IMR-90 (cell line): ENCODE measurements at regions not wholly inside any gene's neighbourhood (a gene's known extent, or its start where the extent isn't known, plus 50 kb on each side); places are given as distances from the start of the nearest gene placed in this dataset.

ENCODE experiments used
- ATAC-seq: fragments of 200-7000 bp; cut with Tn5 transposase; 2 replicates; pipeline ENCODE4 v1.9.1; 2020; ENCODE audit warnings: low read depth, mild to moderate bottlenecking, moderate library complexity
- BruUV-seq: library from RNA; stranded (reverse); fragments of 400-500 nt; replicated peaks from 2 replicates; lab custom pipeline; 2021; lab: Mats Ljungman, UMichigan
- CTCF ChIA-PET: fragments of 300-600 bp; formaldehyde crosslinking; extraction: SDS; loops from one replicate; lab custom pipeline; 2021; ENCODE audit warnings: antibody characterized with exemption; lab: Yijun Ruan, JAX
- POLR2A ChIA-PET: fragments of 300-600 bp; sonication (Branson Sonifier 250); formaldehyde crosslinking; loops from one replicate; lab custom pipeline; 2022; ENCODE audit warnings: antibody characterized with exemption; ENCODE audit not compliant: unreplicated experiment; lab: Charles Lee
- DNase-seq: peaks from one replicate; pipeline ENCODE4 v3.0.0; 2013
- H2AFZ ChIP-seq: replicated peaks from 2 replicates; pipeline ENCODE3; 2013; ENCODE audit warnings: low read length, mild to moderate bottlenecking; ENCODE audit not compliant: poor library complexity
- H2AK5ac ChIP-seq: 2 replicates; pipeline ENCODE4 v1.6.1; 2013; ENCODE audit warnings: low read depth, low read length, inconsistent platforms
- H2AK9ac ChIP-seq: replicated peaks from 2 replicates; pipeline ENCODE3; 2013; ENCODE audit warnings: mild to moderate bottlenecking, low read depth, low read length, moderate library complexity; ENCODE audit not compliant: poor library complexity
- H2BK120ac ChIP-seq: 2 replicates; pipeline ENCODE4 v1.6.1; 2013; ENCODE audit warnings: low read depth, low read length, inconsistent platforms
- H2BK15ac ChIP-seq: 3 replicates; pipeline ENCODE4 v1.6.1; 2013; ENCODE audit warnings: low read depth, low read length, inconsistent platforms
- H2BK20ac ChIP-seq: 2 replicates; pipeline ENCODE4 v1.6.1; 2013; ENCODE audit warnings: low read depth, mild to moderate bottlenecking, inconsistent platforms, low read length, moderate library complexity
- H2BK5ac ChIP-seq: 2 replicates; pipeline ENCODE4 v1.6.1; 2013; ENCODE audit warnings: mild to moderate bottlenecking, low read depth, low read length, inconsistent platforms; ENCODE audit not compliant: poor library complexity, severe bottlenecking
- H3K14ac ChIP-seq: replicated peaks from 2 replicates; pipeline ENCODE4 v1.6.1; 2013; ENCODE audit warnings: low read depth, low read length, inconsistent platforms
- H3K18ac ChIP-seq: 2 replicates; pipeline ENCODE4 v1.6.1; 2013; ENCODE audit warnings: low read depth, low read length, control low read depth
- H3K23ac ChIP-seq: 2 replicates; pipeline ENCODE4 v1.6.1; 2013; ENCODE audit warnings: low read depth, low read length, inconsistent platforms
- H3K27ac ChIP-seq: 2 replicates; pipeline ENCODE4 v1.5.1; 2013; ENCODE audit warnings: mild to moderate bottlenecking, control low read depth, low read length; ENCODE audit not compliant: insufficient read depth
- H3K27me3 ChIP-seq: 2 replicates; pipeline ENCODE4 v1.6.1; 2013; ENCODE audit warnings: low read length; ENCODE audit not compliant: control insufficient read depth, insufficient read depth
- H3K36me3 ChIP-seq: 2 replicates; pipeline ENCODE4 v1.6.1; 2013; ENCODE audit warnings: low read length, mixed read lengths; ENCODE audit not compliant: control insufficient read depth, insufficient read depth
- H3K4ac ChIP-seq: 2 replicates; pipeline ENCODE4 v1.6.1; 2013; ENCODE audit warnings: low read depth, low read length, inconsistent platforms
- H3K4me1 ChIP-seq: 2 replicates; pipeline ENCODE4 v1.6.1; 2013; ENCODE audit warnings: low read length, mixed read lengths; ENCODE audit not compliant: control insufficient read depth, insufficient read depth
- H3K4me2 ChIP-seq: 2 replicates; pipeline ENCODE4 v1.6.1; 2013; ENCODE audit warnings: low read depth, mild to moderate bottlenecking, control low read depth, low read length, moderate library complexity
- H3K4me3 ChIP-seq: 2 replicates; pipeline ENCODE4 v1.5.1; 2013; ENCODE audit warnings: low read depth, mild to moderate bottlenecking, control low read depth, low read length, moderate library complexity; ENCODE audit not compliant: insufficient read depth
- H3K56ac ChIP-seq: 2 replicates; pipeline ENCODE4 v1.6.1; 2013; ENCODE audit warnings: low read length, inconsistent platforms; ENCODE audit not compliant: insufficient read depth; ENCODE audit errors: extremely low read depth
- H3K79me1 ChIP-seq, 2 experiments: 2 replicates each; pipeline ENCODE4 v1.6.1; 2013; ENCODE audit warnings: low read length in 2 of 2, inconsistent platforms in 1 of 2, low read depth in 1 of 2
- H3K9ac ChIP-seq: 2 replicates; pipeline ENCODE4 v1.6.1; 2013; ENCODE audit warnings: low read depth, low read length, control low read depth
- H3K9me1 ChIP-seq: 2 replicates; pipeline ENCODE4 v1.6.1; 2013; ENCODE audit warnings: low read length, inconsistent platforms; ENCODE audit not compliant: insufficient read depth
- H3K9me3 ChIP-seq: 2 replicates; pipeline ENCODE4 v1.6.1; 2013; ENCODE audit warnings: low read length; ENCODE audit not compliant: control insufficient read depth, insufficient read depth
- H4K20me1 ChIP-seq: 2 replicates; pipeline ENCODE4 v1.6.1; 2013; ENCODE audit warnings: low read length, inconsistent platforms; ENCODE audit not compliant: insufficient read depth
- H4K5ac ChIP-seq: 2 replicates; pipeline ENCODE4 v1.6.1; 2013; ENCODE audit warnings: mild to moderate bottlenecking, low read depth, low read length, control low read depth
- H4K8ac ChIP-seq, 2 experiments: 2 replicates each; pipeline ENCODE4 v1.6.1; 2013; ENCODE audit warnings: low read depth in 2 of 2, low read length in 2 of 2, control low read depth in 1 of 2, inconsistent platforms in 1 of 2
- H4K91ac ChIP-seq: 2 replicates; pipeline ENCODE4 v1.6.1; 2013; ENCODE audit warnings: low read depth, low read length, inconsistent platforms; ENCODE audit not compliant: insufficient read depth
- BHLHE40 ChIP-seq: fragments of 150-350 bp; IDR thresholded peaks from 2 replicates; pipeline ENCODE4 v1.6.1; 2016; ENCODE audit warnings: mild to moderate bottlenecking, low read depth, low read length
- CEBPB ChIP-seq: IDR thresholded peaks from 2 replicates; pipeline ENCODE4 v1.6.1; 2012; ENCODE audit warnings: low read depth, low read length, improper control_type of control experiment
- CHD1 ChIP-seq: IDR thresholded peaks from 2 replicates; pipeline ENCODE4 v1.6.1; 2012; ENCODE audit warnings: low read depth, low read length, improper control_type of control experiment
- CTCF ChIP-seq: conservative IDR thresholded peaks from 2 replicates; pipeline ENCODE4 v1.5.1; 2012; ENCODE audit warnings: mild to moderate bottlenecking, low read depth, low read length, improper control_type of control experiment
- FOS ChIP-seq: fragments of 150-350 bp; IDR thresholded peaks from 2 replicates; pipeline ENCODE4 v1.6.1; 2016; ENCODE audit warnings: low read depth, low read length
- MAFK ChIP-seq: IDR thresholded peaks from 2 replicates; pipeline ENCODE4 v1.6.1; 2012; ENCODE audit warnings: low read depth, low read length, improper control_type of control experiment
- MAZ ChIP-seq: IDR thresholded peaks from 2 replicates; pipeline ENCODE4 v1.6.1; 2012; ENCODE audit warnings: low read depth, mild to moderate bottlenecking, low read length, improper control_type of control experiment, moderate library complexity, borderline replicate concordance
- MXI1 ChIP-seq: IDR thresholded peaks from 2 replicates; pipeline ENCODE4 v1.6.1; 2012; ENCODE audit warnings: low read depth, mild to moderate bottlenecking, low read length, moderate library complexity, borderline replicate concordance
- NFE2L2 ChIP-seq: fragments of 150-350 bp; IDR thresholded peaks from 2 replicates; pipeline ENCODE4 v1.6.1; 2016; ENCODE audit warnings: low read depth, mild to moderate bottlenecking, low read length
- POLR2A ChIP-seq: IDR thresholded peaks from 2 replicates; pipeline ENCODE4 v1.6.1; 2012; ENCODE audit warnings: mild to moderate bottlenecking, low read depth, low read length
- RAD21 ChIP-seq: IDR thresholded peaks from 2 replicates; pipeline ENCODE4 v1.6.1; 2012; ENCODE audit warnings: low read length, improper control_type of control experiment
- RCOR1 ChIP-seq: IDR thresholded peaks from 2 replicates; pipeline ENCODE4 v1.6.1; 2012; ENCODE audit warnings: mild to moderate bottlenecking, low read length, improper control_type of control experiment; ENCODE audit not compliant: insufficient replicate concordance
- RFX5 ChIP-seq: IDR thresholded peaks from 2 replicates; pipeline ENCODE4 v1.8.0; 2012; ENCODE audit warnings: low read depth, mild to moderate bottlenecking, low read length, moderate library complexity
- SMC3 ChIP-seq: fragments of 150-350 bp; IDR thresholded peaks from 2 replicates; pipeline ENCODE4 v1.6.1; 2016; ENCODE audit warnings: low read depth, mild to moderate bottlenecking, antibody characterized with exemption, low read length, moderate library complexity
- WGBS, 2 experiments: methylation state at CpG; one replicate each; pipeline versions ENCODE4 v1.1.5 to v1.1.7; 2013; ENCODE audit warnings: missing lambda C conversion rate in 2 of 2; ENCODE audit not compliant: insufficient read length in 1 of 2; ENCODE audit errors: extremely low coverage in 2 of 2; 5-methylcytosine and 5-hydroxymethylcytosine counted together
- dilution Hi-C: fragments of 300-500 bp; cut with HindIII; formaldehyde crosslinking; loops from one replicate; pipeline ENCODE4 v1.14.3; 2018; ENCODE audit warnings: low sequenced_read_pairs; ENCODE audit not compliant: unreplicated experiment
- in situ Hi-C: fragments of 300-500 bp; cut with MboI; formaldehyde crosslinking; loops from 3 replicates; pipeline ENCODE4 v1.14.3; 2019; ENCODE audit warnings: low sequenced_read_pairs, inconsistent platforms, mixed read lengths
- intact Hi-C: fragments of 100-400 bp; cut with micrococcal nuclease; formaldehyde crosslinking; loops from 2 replicates; pipeline ENCODE4 v1.10.0; 2022
- TF ChIP-seq, protein P1 (sequence below): fragments of 150-350 bp; IDR thresholded peaks from 2 replicates; pipeline ENCODE4 v1.6.1; 2016; ENCODE audit warnings: low read depth, mild to moderate bottlenecking, low read length, moderate library complexity, borderline replicate concordance
- TF ChIP-seq, protein P2 (sequence below): fragments of 150-350 bp; IDR thresholded peaks from 2 replicates; pipeline ENCODE4 v1.6.1; 2017; ENCODE audit warnings: mild to moderate bottlenecking, antibody characterized with exemption, low read length, low read depth

DNA sequence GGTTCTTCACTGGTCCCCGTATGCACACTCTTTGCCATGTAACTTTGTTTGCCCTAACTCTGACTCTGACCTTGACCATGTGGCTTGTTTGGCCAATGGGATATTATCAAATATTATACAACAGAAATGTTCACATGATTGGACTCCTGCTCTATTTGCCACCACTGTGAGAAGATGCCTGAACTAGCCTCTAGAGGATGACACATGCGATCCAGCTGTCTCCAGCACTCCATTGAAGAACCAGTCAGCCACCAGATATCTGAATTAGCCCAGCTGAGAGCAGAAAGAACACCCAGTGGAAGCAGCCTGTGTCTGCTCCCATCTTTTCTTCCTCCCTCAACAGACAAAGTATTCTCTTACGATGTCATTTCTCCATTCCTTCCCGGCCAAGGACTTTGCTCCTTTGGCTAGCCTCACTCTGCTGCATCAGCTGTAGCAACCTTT, 412.1 kb downstream of the IRS1 start:
- Histone ChIP-seq H2AFZ (no peak overlapping the region), H3K56ac (no peak overlapping the region), H2AK9ac (no peak overlapping the region), H3K23ac (no peak overlapping the region), H4K91ac (no peak overlapping the region), H3K4me1 (no peaks in the 10 kb centered on the region), H3K14ac (no peak overlapping the region), H3K27me3 (no peaks in the 10 kb centered on the region), H4K20me1 (no peaks in the 10 kb centered on the region), H2BK5ac (no peak overlapping the region), H4K5ac (no peak overlapping the region), H3K9me3 (no peaks in the 10 kb centered on the region), H2BK15ac (no peak overlapping the region), H2BK20ac (no peak overlapping the region), H2BK120ac (no peak overlapping the region), H4K8ac (no peak overlapping the region), H3K9ac (no peak overlapping the region), H3K4me2 (no peak overlapping the region), H3K79me1 (no peaks in the 10 kb centered on the region), H3K4ac (no peak overlapping the region), H3K9me1 (no peaks in the 10 kb centered on the region), H3K36me3 (no peaks in the 10 kb centered on the region), H3K4me3 (no peak overlapping the region), H3K27ac (no peak overlapping the region), H2AK5ac (no peak overlapping the region), H3K18ac (no peak overlapping the region)
- WGBS, 2 experiments = 60% methylated on average over 1 of the region's 4 CpGs; no CpG with 5 or more reads in 1 of the 2 experiments
- ChIA-PET POLR2A (no interaction called here), CTCF (no interaction called here)
- intact Hi-C loops = no loop called here
- dilution Hi-C loops = no loop called here
- in situ Hi-C loops = no loop called here
- DNase-seq = no peak
- BruUV-seq = no TSS peak
- ATAC-seq = no peak
- TF ChIP-seq FOS = no peak
- TF ChIP-seq MAFK = no peak
- no peak for TF ChIP-seq CHD1
- no peak for TF ChIP-seq SMC3
- TF ChIP-seq, protein P1, sequence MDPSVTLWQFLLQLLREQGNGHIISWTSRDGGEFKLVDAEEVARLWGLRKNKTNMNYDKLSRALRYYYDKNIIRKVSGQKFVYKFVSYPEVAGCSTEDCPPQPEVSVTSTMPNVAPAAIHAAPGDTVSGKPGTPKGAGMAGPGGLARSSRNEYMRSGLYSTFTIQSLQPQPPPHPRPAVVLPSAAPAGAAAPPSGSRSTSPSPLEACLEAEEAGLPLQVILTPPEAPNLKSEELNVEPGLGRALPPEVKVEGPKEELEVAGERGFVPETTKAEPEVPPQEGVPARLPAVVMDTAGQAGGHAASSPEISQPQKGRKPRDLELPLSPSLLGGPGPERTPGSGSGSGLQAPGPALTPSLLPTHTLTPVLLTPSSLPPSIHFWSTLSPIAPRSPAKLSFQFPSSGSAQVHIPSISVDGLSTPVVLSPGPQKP = no peak
- TF ChIP-seq RAD21 = no peak
- TF ChIP-seq, protein P2, sequence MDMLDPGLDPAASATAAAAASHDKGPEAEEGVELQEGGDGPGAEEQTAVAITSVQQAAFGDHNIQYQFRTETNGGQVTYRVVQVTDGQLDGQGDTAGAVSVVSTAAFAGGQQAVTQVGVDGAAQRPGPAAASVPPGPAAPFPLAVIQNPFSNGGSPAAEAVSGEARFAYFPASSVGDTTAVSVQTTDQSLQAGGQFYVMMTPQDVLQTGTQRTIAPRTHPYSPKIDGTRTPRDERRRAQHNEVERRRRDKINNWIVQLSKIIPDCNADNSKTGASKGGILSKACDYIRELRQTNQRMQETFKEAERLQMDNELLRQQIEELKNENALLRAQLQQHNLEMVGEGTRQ = no peak
- TF ChIP-seq MXI1 = no peak
- no peak for TF ChIP-seq MAZ
- TF ChIP-seq CEBPB = no peak
- no peak for TF ChIP-seq CTCF
- no peak for TF ChIP-seq RCOR1
- no peak for TF ChIP-seq NFE2L2
- TF ChIP-seq POLR2A = no peak
- no peak for TF ChIP-seq BHLHE40
- TF ChIP-seq RFX5 = no peak
